ENCODE measurements at regions not wholly inside any gene's neighbourhood (a gene's known extent, or its start where the extent isn't known, plus 50 kb on each side); places are given as distances from the start of the nearest gene placed in this dataset.
A peak's percentile ranks its signal among the peaks of the same experiment; 100 is the strongest.

DNA sequence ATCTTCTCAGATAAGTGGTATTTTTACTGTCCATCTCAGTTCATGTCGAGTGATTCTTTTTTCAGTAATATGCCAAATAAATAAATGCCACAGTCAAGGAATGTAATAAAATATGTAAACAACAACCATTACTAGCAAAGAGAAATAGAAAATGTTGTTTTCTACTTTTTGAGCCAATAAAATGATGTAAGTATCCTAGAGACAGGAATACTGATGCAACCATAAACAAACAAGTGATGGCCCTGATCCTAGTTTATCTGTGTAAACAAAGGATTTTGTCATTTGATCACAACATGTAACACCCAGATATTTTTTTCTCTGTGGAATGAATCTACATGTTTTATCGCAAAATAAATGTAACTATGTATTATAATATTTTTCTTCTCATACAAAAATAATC lies 1852.8 kb downstream of the EFNA5 start:
- Histone ChIP-seq H3K4me3 (no peak overlapping the region), H3K36me3 (no peaks in the 10 kb centered on the region), H3K4me1 (ENCODE audit: low read depth) (no peaks in the 10 kb centered on the region), H3K27me3 (no peaks in the 10 kb centered on the region), H3K9me3 (ENCODE audit: low read depth) (no peaks in the 10 kb centered on the region), H3K27ac (no peak overlapping the region)
- no peak for TF ChIP-seq CTCF (IDR thresholded peaks at IDR 0.05; ENCODE audit: low read depth, low read length)
- no peak for DNase-seq (ENCODE audit: low read depth in 1 of 2, low spot score in 1 of 2)

- H3K27ac ChIP-seq: no peak overlapping the region
- H3K27me3 ChIP-seq: no peaks in the 10 kb centered on the region
- no peak for DNase-seq (ENCODE audit: low read depth in 1 of 2, low spot score in 1 of 2)
- H3K9me3 ChIP-seq (ENCODE audit: low read depth): no peaks in the 10 kb centered on the region
- no peak for TF ChIP-seq CTCF (IDR thresholded peaks at IDR 0.05; ENCODE audit: low read depth, low read length)
- H3K36me3 ChIP-seq: no peaks in the 10 kb centered on the region
- no peaks in the 10 kb centered on the region for H3K4me1 ChIP-seq (ENCODE audit: low read depth)
- no peak overlapping the region for H3K4me3 ChIP-seq
Observed at GRCh38 chr5:105817416-105817815, 1853.3 kb downstream of the EFNA5 start.

DNA sequence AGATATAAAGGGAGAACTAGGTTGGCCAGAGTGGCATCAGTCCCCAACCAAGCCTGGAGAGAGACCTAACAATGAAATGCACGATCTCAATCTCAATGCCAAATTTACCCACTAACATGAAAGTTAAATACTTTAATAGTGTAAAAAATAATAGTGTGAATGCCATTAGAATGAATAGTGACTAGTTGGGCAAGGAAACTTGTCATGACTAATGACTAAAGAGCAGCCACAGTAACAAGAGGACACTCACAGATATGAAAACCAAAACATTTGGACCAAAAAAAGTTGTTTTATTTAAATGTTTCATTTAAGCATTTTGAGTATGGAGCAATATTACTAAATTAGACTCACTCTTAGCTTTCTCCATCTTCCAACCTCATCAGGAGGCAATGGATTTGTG lies 1853.8 kb downstream of the EFNA5 start:
- no peak for TF ChIP-seq CTCF (IDR thresholded peaks at IDR 0.05; ENCODE audit: low read depth, low read length)
- DNase-seq (ENCODE audit: low read depth in 1 of 2, low spot score in 1 of 2): no peak
- Histone ChIP-seq H3K27ac (no peak overlapping the region), H3K4me1 (ENCODE audit: low read depth) (no peaks in the 10 kb centered on the region), H3K27me3 (no peaks in the 10 kb centered on the region), H3K36me3 (no peaks in the 10 kb centered on the region), H3K4me3 (no peak overlapping the region), H3K9me3 (ENCODE audit: low read depth) (no peaks in the 10 kb centered on the region)

GRCh38 chr5:105812304-105812703 lies 1858.4 kb downstream of the EFNA5 start:
- Histone ChIP-seq H3K27me3 (no peaks in the 10 kb centered on the region), H3K27ac (no peak overlapping the region), H3K4me1 (ENCODE audit: low read depth) (no peaks in the 10 kb centered on the region), H3K9me3 (ENCODE audit: low read depth) (no peaks in the 10 kb centered on the region), H3K36me3 (no peaks in the 10 kb centered on the region), H3K4me3 (no peak overlapping the region)
- DNase-seq (ENCODE audit: low read depth in 1 of 2, low spot score in 1 of 2): peak in 1 of 2 donors; percentile 2
- TF ChIP-seq CTCF (IDR thresholded peaks at IDR 0.05; ENCODE audit: low read depth, low read length): no peak

- H3K27ac ChIP-seq: no peak overlapping the region
- H3K36me3 ChIP-seq: no peaks in the 10 kb centered on the region
- no peak for DNase-seq (ENCODE audit: low read depth in 1 of 2, low spot score in 1 of 2)
- H3K4me3 ChIP-seq: no peak overlapping the region
- H3K27me3 ChIP-seq: no peaks in the 10 kb centered on the region
- no peak for TF ChIP-seq CTCF (IDR thresholded peaks at IDR 0.05; ENCODE audit: low read depth, low read length)
- H3K9me3 ChIP-seq (ENCODE audit: low read depth): no peaks in the 10 kb centered on the region
- no peaks in the 10 kb centered on the region for H3K4me1 ChIP-seq (ENCODE audit: low read depth)
Observed at GRCh38 chr5:105807951-105808350, 1862.8 kb downstream of the EFNA5 start.

GRCh38 chr5:105807290-105807689 lies 1863.4 kb downstream of the EFNA5 start:
- no peaks in the 10 kb centered on the region for H3K36me3 ChIP-seq
- H3K4me3 ChIP-seq: no peak overlapping the region
- no peak for TF ChIP-seq CTCF (IDR thresholded peaks at IDR 0.05; ENCODE audit: low read depth, low read length)
- H3K27me3 ChIP-seq: no peaks in the 10 kb centered on the region
- peak in 1 of 2 donors; percentile 1 for DNase-seq (ENCODE audit: low read depth in 1 of 2, low spot score in 1 of 2)
- no peak overlapping the region for H3K27ac ChIP-seq
- H3K4me1 ChIP-seq (ENCODE audit: low read depth): no peaks in the 10 kb centered on the region
- no peaks in the 10 kb centered on the region for H3K9me3 ChIP-seq (ENCODE audit: low read depth)
